CD14-positive monocyte (primary cell): ENCODE measurements at regions not wholly inside any gene's neighbourhood (a gene's known extent, or its start where the extent isn't known, plus 50 kb on each side); places are given as distances from the start of the nearest gene placed in this dataset.

ENCODE experiments used
- DNase-seq, 3 donors: peaks; one replicate each; pipeline ENCODE4 v3.0.0-alpha.2; 2011 to 2022
- H2AFZ ChIP-seq: 2 replicates; pipeline ENCODE4 v1.6.0; 2012; ENCODE audit warnings: mild to moderate bottlenecking, low read depth, low read length, inconsistent platforms; ENCODE audit not compliant: insufficient read depth, poor library complexity, severe bottlenecking
- H3K27ac ChIP-seq, 2 donors: 1 replicate in 1 of 2; 2 replicates in 1 of 2; pipeline ENCODE4 v1.5.1; 2012 to 2013; ENCODE audit warnings: low read length in 2 of 2, control low read depth in 1 of 2, inconsistent platforms in 1 of 2, low read depth in 1 of 2, mild to moderate bottlenecking in 1 of 2
- H3K27me3 ChIP-seq, 2 donors: one replicate each; pipeline versions ENCODE4 v1.6.0 to v1.6.1; 2011 to 2013; ENCODE audit warnings: low read length in 2 of 2; ENCODE audit not compliant: control insufficient read depth in 2 of 2, insufficient read depth in 2 of 2
- H3K36me3 ChIP-seq, 2 donors: replicated peaks in 1 of 2; 1 replicate in 1 of 2; 2 replicates in 1 of 2; pipeline versions ENCODE4 v1.5.1 to v1.6.1; 2012 to 2013; ENCODE audit warnings: low read length in 2 of 2, control low read depth in 1 of 2, inconsistent platforms in 1 of 2, mild to moderate bottlenecking in 1 of 2; ENCODE audit not compliant: insufficient read depth in 2 of 2, control insufficient read depth in 1 of 2
- H3K4me1 ChIP-seq, 2 donors: 1 replicate in 1 of 2; 2 replicates in 1 of 2; pipeline versions ENCODE4 v1.5.1 to v1.6.1; 2012 to 2013; ENCODE audit warnings: low read length in 2 of 2, control low read depth in 1 of 2, inconsistent platforms in 1 of 2, mild to moderate bottlenecking in 1 of 2, moderate library complexity in 1 of 2; ENCODE audit not compliant: insufficient read depth in 2 of 2, control insufficient read depth in 1 of 2
- H3K4me2 ChIP-seq: replicated peaks from 2 replicates; pipeline ENCODE3; 2012; ENCODE audit warnings: low read length, moderate library complexity, mild to moderate bottlenecking; ENCODE audit not compliant: poor library complexity, severe bottlenecking; ENCODE audit errors: extremely low read depth
- H3K4me3 ChIP-seq, 3 experiments: fragments of 200-600 bp in 1 of 3; sonication (generic) in 1 of 3; replicated peaks in 1 of 3; 1 replicate in 2 of 3; 2 replicates in 1 of 3; pipeline ENCODE4 v1.5.1; 2011 to 2013; ENCODE audit warnings: low read length in 3 of 3, mild to moderate bottlenecking in 3 of 3, control low read depth in 2 of 3, low read depth in 2 of 3, inconsistent platforms in 1 of 3, moderate library complexity in 1 of 3
- H3K79me2 ChIP-seq: 2 replicates; pipeline ENCODE4 v1.6.0; 2012; ENCODE audit warnings: mild to moderate bottlenecking, control low read depth, inconsistent platforms, low read length, moderate library complexity; ENCODE audit not compliant: insufficient read depth
- H3K9ac ChIP-seq: 2 replicates; pipeline ENCODE4 v1.6.0; 2017; ENCODE audit warnings: low read length, mild to moderate bottlenecking; ENCODE audit not compliant: insufficient read depth, poor library complexity, severe bottlenecking
- H3K9me3 ChIP-seq, 2 donors: replicated peaks in 1 of 2; 1 replicate in 1 of 2; 2 replicates in 1 of 2; pipeline versions ENCODE4 v1.5.1 to v1.6.1; 2012 to 2013; ENCODE audit warnings: low read length in 2 of 2, control low read depth in 1 of 2; ENCODE audit not compliant: control insufficient read depth in 1 of 2, insufficient read depth in 1 of 2
- H4K20me1 ChIP-seq: 2 replicates; pipeline ENCODE4 v1.6.0; 2012; ENCODE audit warnings: mild to moderate bottlenecking, low read length, control low read depth, moderate library complexity; ENCODE audit not compliant: insufficient read depth
- H3K27ac Mint-ChIP-seq, 7 donors: one replicate each; pipeline ENCODE4 v1.8.0; 2020; ENCODE audit warnings: mild to moderate bottlenecking in 7 of 7, mixed read lengths in 7 of 7, moderate library complexity in 6 of 7, inconsistent platforms in 2 of 7
- H3K27me3 Mint-ChIP-seq, 3 donors: one replicate each; pipeline ENCODE4 v1.8.0; 2021 to 2022; ENCODE audit warnings: low read depth in 3 of 3, mild to moderate bottlenecking in 3 of 3, mixed read lengths in 3 of 3, moderate library complexity in 3 of 3, inconsistent platforms in 1 of 3
- H3K36me3 Mint-ChIP-seq, 2 donors: one replicate each; pipeline ENCODE4 v1.8.0; 2020; ENCODE audit warnings: mixed read lengths in 2 of 2, inconsistent platforms in 1 of 2, mild to moderate bottlenecking in 1 of 2
- H3K4me1 Mint-ChIP-seq: one replicate; pipeline ENCODE4 v1.8.0; 2020; ENCODE audit warnings: mild to moderate bottlenecking, mixed read lengths
- H3K4me3 Mint-ChIP-seq, 2 donors: one replicate each; pipeline ENCODE4 v1.8.0; 2020; ENCODE audit warnings: mild to moderate bottlenecking in 2 of 2, mixed read lengths in 2 of 2, moderate library complexity in 1 of 2
- H3K9me3 Mint-ChIP-seq, 7 donors: one replicate each; pipeline ENCODE4 v1.8.0; 2020 to 2022; ENCODE audit warnings: mixed read lengths in 7 of 7, mild to moderate bottlenecking in 6 of 7, moderate library complexity in 6 of 7, inconsistent platforms in 2 of 7
- WGBS: methylation state at CpG from one replicate; pipeline ENCODE4 v1.1.5; 2013; ENCODE audit warnings: missing lambda C conversion rate; ENCODE audit not compliant: insufficient coverage; 5-methylcytosine and 5-hydroxymethylcytosine counted together
- intact Hi-C, 2 donors: fragments of 100-400 bp; cut with micrococcal nuclease; formaldehyde crosslinking; loops; one replicate each; pipeline versions ENCODE4 v1.15.0 to v1.15.1; 2023
- TF ChIP-seq, protein P1 (sequence below): fragments of 200-600 bp; IDR thresholded peaks from one replicate; pipeline ENCODE4 v1.8.0; 2022; ENCODE audit warnings: antibody characterized with exemption, mild to moderate bottlenecking

DNA sequence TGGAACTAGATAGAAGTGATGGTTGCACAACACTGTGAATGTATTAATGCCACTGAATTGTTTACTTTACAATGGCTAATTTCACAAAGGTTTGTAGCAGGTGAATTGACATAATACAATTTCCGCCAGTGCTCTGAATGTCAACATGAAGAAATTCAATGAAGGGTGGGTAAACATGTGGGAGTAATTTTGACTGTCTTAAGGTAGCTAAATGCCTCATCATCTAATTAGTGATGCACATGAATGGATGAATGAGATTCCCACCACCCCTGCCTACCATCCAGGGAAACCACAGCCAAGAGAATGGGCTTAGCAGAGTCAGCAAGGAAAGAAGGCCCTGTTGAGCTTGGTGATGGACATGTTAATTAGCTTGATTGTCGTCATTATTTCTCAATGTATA, 275.3 kb downstream of the ALDH8A1 start:
- no peak overlapping the region for H3K4me2 ChIP-seq
- H3K27me3 ChIP-seq, result no peaks in the 10 kb centered on the region
- no peaks in the 10 kb centered on the region for H3K36me3 Mint-ChIP-seq
- TF ChIP-seq, protein P1, sequence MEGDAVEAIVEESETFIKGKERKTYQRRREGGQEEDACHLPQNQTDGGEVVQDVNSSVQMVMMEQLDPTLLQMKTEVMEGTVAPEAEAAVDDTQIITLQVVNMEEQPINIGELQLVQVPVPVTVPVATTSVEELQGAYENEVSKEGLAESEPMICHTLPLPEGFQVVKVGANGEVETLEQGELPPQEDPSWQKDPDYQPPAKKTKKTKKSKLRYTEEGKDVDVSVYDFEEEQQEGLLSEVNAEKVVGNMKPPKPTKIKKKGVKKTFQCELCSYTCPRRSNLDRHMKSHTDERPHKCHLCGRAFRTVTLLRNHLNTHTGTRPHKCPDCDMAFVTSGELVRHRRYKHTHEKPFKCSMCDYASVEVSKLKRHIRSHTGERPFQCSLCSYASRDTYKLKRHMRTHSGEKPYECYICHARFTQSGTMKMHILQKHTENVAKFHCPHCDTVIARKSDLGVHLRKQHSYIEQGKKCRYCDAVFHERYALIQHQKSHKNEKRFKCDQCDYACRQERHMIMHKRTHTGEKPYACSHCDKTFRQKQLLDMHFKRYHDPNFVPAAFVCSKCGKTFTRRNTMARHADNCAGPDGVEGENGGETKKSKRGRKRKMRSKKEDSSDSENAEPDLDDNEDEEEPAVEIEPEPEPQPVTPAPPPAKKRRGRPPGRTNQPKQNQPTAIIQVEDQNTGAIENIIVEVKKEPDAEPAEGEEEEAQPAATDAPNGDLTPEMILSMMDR, result no peak
- no peaks in the 10 kb centered on the region for H3K9me3 ChIP-seq
- H3K36me3 ChIP-seq, result no peaks in the 10 kb centered on the region
- no peaks in the 10 kb centered on the region for H4K20me1 ChIP-seq
- H3K9ac ChIP-seq, result no peak overlapping the region
- no peaks in the 10 kb centered on the region for H3K4me1 ChIP-seq
- no peak for DNase-seq
- H3K9me3 Mint-ChIP-seq, result peaks cover 0 to 3% (median 0%) of the 10 kb centered on the region in 7 donors
- H3K4me3 ChIP-seq, result no peak overlapping the region
- H3K79me2 ChIP-seq, result no peaks in the 10 kb centered on the region
- no peak overlapping the region for H3K27ac Mint-ChIP-seq
- peaks cover 3% of the 10 kb centered on the region for H3K4me1 Mint-ChIP-seq
- intact Hi-C loops, result no loop called here
- H2AFZ ChIP-seq, result no peak overlapping the region
- H3K4me3 Mint-ChIP-seq, result no peak overlapping the region
- H3K27ac ChIP-seq, result no peak overlapping the region
- peaks cover 0 to 2% (median 1%) of the 10 kb centered on the region in 3 donors for H3K27me3 Mint-ChIP-seq
- no CpG with 5 or more reads among the region's 2 CpGs for WGBS

- H3K27me3 Mint-ChIP-seq, result peaks cover 0 to 3% (median 3%) of the 10 kb centered on the region in 3 donors
These were observed 280.4 kb downstream of the ALDH8A1 start for GRCh38 chr6:134669485-134669884.

More at GRCh38 chr6:134669485-134669884, 280.4 kb downstream of the ALDH8A1 start:
- Histone ChIP-seq H4K20me1 (no peaks in the 10 kb centered on the region), H3K9me3 (no peaks in the 10 kb centered on the region), H3K4me3 (no peak overlapping the region), H2AFZ (no peak overlapping the region), H3K9ac (no peak overlapping the region), H3K36me3 (no peaks in the 10 kb centered on the region), H3K4me1 (peaks cover 6 to 8% of the 10 kb centered on the region in 2 donors), H3K79me2 (no peaks in the 10 kb centered on the region), H3K27me3 (no peaks in the 10 kb centered on the region), H3K27ac (no peak overlapping the region), H3K4me2 (no peak overlapping the region)
- intact Hi-C loops, result no loop called here
- Mint-ChIP-seq H3K27ac (no peak overlapping the region), H3K4me1 (peaks cover 8% of the 10 kb centered on the region), H3K9me3 (peaks cover 0 to 3% (median 0%) of the 10 kb centered on the region in 7 donors), H3K4me3 (no peak overlapping the region), H3K36me3 (no peaks in the 10 kb centered on the region)
- no peak for DNase-seq
- TF ChIP-seq, protein P1, result no peak
